ENCODE measurements at regions not wholly inside any gene's neighbourhood (a gene's known extent, or its start where the extent isn't known, plus 50 kb on each side); places are given as distances from the start of the nearest gene placed in this dataset.

DNA sequence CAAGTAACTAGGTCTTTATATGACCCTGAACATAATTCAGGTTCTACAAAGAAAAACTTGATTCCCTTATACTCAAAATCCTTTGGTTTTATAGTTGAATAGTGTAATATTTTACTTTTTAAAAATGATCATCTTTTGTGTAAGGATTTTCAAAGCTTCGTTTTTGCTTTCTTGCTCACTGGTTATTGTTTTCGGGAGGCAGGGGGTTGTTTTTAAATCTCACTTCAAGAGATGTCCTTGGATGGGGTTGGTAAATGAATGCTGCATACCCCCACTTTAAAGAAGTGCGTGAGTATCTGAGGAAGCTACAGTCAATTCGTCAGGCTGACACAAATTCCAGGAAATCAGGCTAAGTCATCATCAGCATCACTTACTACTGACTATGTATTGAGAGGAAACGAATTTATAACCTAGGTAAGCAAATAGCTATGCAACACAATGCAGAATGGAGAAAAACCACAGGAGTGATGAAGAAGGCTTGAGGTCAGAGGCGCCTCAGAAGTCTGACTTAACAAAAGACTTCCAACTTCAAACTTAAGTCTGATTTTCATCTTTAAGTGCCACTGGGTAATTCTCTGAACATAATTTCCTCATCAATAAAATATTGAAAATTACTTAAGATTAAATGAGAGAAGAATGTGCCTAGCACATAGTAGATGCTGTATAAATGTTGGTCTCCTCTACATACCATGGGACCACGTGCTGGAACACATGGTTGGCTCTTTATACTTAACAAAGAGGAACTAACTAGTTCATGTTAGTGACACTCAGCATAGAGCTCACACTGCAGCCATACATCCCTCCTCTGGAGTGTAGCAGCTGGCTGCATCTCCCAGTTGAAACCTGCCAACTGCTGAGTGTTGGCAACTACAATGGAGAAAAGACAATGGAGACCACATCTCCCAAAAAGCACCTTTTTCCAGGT, 106.0 kb upstream of the KIF2A start:
- no peak for DNase-seq
- Histone ChIP-seq H3K9me3 (ENCODE audit: insufficient read depth, low read depth) (no peaks in the 10 kb centered on the region), H3K4me2 (no peak overlapping the region), H3K27ac (no peak overlapping the region), H3K9me2 (ENCODE audit: insufficient read depth) (no peaks in the 10 kb centered on the region), H4K20me1 (ENCODE audit: insufficient read depth) (no peaks in the 10 kb centered on the region), H3K4me3 (no peak overlapping the region), H3K79me2 (ENCODE audit: low read depth) (no peaks in the 10 kb centered on the region), H3K36me3 (ENCODE audit: low read depth) (no peaks in the 10 kb centered on the region), H3F3A (ENCODE audit: insufficient read depth, low read depth) (no peaks in the 10 kb centered on the region), H3K4me1 (replicated peaks; ENCODE audit: insufficient read depth) (no peaks in the 10 kb centered on the region), H3K27me3 (ENCODE audit: insufficient read depth, low read depth) (peaks cover 75% of the 10 kb centered on the region), H2AFZ (no peak overlapping the region)
- CTCF ChIA-PET = no interaction called here
- TF ChIP-seq EZH2 (IDR thresholded peaks at IDR 0.05; ENCODE audit: low read depth) (no peak), CTCF (conservative IDR thresholded peaks at IDR 0.05) (no peak)
- intact Hi-C loops (cut with micrococcal nuclease; ENCODE audit: unreplicated experiment) = no loop called here
- POLR2A ChIA-PET (ENCODE audit: unreplicated experiment) = no interaction called here
- no TSS peak for BruUV-seq (replicated peaks)

- CTCF ChIA-PET = interaction anchor here (0.6 kb wide), 1 partner anchor 35 kb away, joined by 3 read pairs; no protein-coding TSS in a partner anchor
- no peak overlapping the region for H2AFZ ChIP-seq
- no TSS peak for BruUV-seq (replicated peaks)
Observed at GRCh38 chr5:62206150-62206829, 99.7 kb upstream of the KIF2A start.

More at GRCh38 chr5:62206150-62206829, 99.7 kb upstream of the KIF2A start:
- Histone ChIP-seq H3K9me2 (ENCODE audit: insufficient read depth) (no peaks in the 10 kb centered on the region), H3F3A (ENCODE audit: insufficient read depth, low read depth) (no peaks in the 10 kb centered on the region), H3K79me2 (ENCODE audit: low read depth) (no peaks in the 10 kb centered on the region), H3K4me3 (no peak overlapping the region), H3K4me2 (no peak overlapping the region), H4K20me1 (ENCODE audit: insufficient read depth) (no peaks in the 10 kb centered on the region), H3K27me3 (ENCODE audit: insufficient read depth, low read depth) (peaks cover 70% of the 10 kb centered on the region), H3K27ac (no peak overlapping the region), H3K4me1 (replicated peaks; ENCODE audit: insufficient read depth) (no peaks in the 10 kb centered on the region), H3K9me3 (ENCODE audit: insufficient read depth, low read depth) (no peaks in the 10 kb centered on the region), H3K36me3 (ENCODE audit: low read depth) (no peaks in the 10 kb centered on the region)
- TF ChIP-seq EZH2 (IDR thresholded peaks at IDR 0.05; ENCODE audit: low read depth) = no peak
- TF ChIP-seq CTCF (conservative IDR thresholded peaks at IDR 0.05) = no peak; the same call in 1 of the 2 replicates
- DNase-seq = no peak
- POLR2A ChIA-PET (ENCODE audit: unreplicated experiment) = no interaction called here
- intact Hi-C loops (cut with micrococcal nuclease; ENCODE audit: unreplicated experiment) = no loop called here
